H1 (cell line): ENCODE measurements at regions not wholly inside any gene's neighbourhood (a gene's known extent, or its start where the extent isn't known, plus 50 kb on each side); places are given as distances from the start of the nearest gene placed in this dataset.

Experiments
- NRF1 ChIP-seq: IDR thresholded peaks from 2 replicates; pipeline ENCODE4 v1.6.1; 2011; ENCODE audit warnings: mild to moderate bottlenecking, low read depth, low read length, improper control_type of control experiment

DNA sequence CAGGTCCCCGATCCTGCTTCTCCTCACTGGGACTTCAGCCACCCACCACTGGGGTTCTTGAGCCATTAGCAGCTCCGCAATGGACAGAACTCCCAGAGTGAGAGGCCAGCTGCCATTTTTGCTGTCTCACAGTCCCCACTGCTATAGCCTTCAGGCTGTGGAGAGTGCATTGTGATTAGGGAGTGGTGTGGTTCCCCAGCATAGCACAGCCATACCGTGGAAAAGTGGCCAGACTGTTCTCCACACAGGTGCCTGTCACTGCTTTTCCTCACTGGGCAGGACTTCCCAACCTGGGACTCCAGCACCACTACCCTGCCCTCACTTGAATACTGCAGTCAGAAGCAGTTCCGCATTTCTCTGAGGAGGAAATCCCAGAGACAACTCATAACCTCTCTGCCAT is 270.3 kb upstream of the DCBLD2 start (continued):
- no peak for TF ChIP-seq NRF1
